ENCODE measurements at regions not wholly inside any gene's neighbourhood (a gene's known extent, or its start where the extent isn't known, plus 50 kb on each side); places are given as distances from the start of the nearest gene placed in this dataset.

DNA sequence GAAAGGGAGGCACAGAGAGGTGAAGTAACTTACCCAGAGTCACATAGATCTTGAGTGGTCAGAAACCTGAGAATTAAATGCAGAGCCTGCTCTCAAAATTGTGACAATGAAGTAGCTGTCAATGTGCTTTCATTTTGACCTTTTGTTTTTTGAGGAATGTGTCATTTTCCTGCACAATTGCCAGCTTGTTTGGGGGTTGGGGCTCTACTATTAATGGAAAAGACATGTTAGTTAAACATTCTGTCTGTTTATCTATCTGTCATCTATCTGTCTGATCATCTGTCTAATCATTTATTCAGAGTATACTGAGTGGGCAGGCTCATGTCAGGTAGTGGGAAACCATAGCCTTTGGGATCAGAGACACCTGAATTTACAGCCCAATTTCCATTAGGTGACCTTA, 428.4 kb downstream of the TSN start:
- no peak for DNase-seq

DNA sequence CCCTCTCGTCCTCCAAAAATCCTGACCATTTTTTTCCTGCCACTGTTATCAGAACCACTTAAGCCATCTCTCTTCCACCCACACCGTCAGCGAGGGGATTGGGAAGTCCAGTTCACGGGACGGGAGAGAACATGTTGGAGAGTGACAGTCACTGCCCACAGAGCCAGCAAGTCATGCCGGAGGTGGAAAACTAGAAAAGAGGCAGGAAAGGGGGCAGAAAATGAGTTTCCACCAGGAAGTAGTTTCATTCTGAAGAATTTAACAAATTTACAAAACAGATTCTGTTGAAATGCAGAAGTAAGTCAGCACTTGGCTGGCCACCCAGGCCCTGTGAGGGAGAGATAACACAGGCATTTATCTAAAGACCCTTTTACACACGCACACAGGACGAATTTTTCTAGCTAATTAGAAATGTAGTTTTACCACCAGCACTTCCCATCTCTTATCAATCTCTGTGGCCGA, 431.3 kb downstream of the TSN start:
- no peak for DNase-seq

DNA sequence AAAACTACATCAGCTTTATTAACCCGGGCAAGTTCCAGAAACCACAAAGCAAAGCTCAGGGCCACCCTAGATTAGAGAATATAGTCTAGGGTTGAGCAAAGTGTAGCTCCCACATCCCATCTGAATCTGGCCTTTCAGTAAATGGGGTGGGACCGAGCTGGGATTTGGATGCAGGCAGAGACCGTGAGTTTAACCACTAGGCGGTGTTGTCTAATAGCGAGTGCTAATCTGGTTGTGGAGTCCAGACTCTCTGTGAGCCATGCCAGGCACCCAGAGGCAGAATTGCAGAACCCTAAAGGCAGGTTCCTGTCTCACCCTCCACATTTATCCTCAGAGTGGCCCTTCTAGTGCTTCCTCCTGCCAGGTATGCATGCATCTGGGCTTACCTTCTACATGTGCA, 435.9 kb downstream of the TSN start:
- no peak for DNase-seq

DNA sequence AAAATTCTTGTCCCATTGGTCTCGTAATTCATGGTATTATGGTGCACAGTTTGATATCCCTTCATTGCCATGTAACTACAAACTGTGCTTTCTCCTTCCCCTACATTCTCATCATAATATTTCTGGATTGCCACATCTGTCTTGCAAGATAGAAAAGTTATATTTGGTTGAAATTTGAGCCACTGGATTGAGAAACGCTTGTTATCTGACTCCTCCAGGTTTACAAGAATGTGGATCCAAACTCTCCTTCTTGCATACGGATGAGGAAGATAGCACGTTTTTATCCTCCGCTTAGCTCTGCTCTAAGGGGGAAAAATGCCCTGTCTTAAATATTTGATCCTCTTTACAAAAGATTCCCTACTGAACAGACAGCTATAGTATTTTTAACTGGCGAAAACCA, 438.2 kb downstream of the TSN start:
- no peak for DNase-seq

DNA sequence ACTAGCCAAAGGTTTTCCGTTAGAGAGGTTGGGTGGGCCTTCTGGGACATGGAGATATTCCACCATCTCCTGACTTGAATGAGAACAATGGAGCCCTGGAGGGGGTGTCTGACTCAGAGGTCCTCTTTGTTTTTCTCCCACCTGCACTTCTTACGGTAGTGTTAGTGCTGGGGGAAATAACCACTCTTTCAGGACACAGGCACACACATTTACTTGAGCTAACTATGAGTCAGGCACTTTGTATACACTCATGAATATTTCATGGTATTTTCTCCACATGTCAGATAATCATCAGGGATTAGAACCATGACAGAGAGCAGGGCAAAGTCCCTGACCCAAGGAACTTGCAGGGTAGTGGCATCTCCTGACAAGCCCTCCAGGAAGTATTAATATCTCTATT, 439.1 kb downstream of the TSN start:
- DNase-seq: no peak

DNA sequence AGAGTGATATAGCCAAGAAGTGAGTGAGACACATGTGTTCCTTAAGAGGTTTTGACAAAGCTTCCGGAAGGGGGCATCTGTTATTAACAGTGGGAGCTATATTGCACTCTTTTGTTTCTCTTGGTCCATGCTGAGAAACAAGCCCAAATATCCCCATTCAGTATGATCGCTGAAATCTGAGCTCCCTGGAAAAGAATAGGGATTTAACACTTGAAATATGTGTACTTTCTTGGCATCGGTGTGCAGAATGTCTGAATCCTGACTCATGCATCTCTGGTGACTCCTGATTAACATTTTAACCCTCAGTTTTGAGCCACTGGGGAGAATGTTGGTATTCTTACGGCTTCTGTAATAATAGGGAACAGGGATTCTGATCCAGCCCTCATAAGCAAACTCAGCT, 448.1 kb downstream of the TSN start:
- DNase-seq: no peak

DNA sequence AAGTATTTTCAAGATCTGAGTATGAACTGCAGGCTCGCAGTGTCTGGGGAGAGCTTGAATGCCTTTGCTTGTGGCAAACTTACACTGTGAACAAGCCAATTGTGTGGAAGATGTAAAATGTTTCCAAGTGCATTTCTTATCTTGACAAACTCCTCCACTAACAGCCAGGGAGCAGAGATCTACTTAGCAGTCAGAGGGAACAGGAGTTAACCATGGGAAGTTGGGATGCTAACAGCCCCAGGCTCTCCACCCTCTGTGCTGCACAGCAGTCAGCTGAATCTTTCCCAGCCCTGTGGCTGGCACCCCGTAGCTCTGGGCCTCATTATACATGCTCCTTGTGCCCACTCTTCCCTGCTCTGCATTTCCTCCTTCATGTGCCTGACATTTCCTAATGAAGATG, 450.2 kb downstream of the TSN start:
- DNase-seq: no peak

DNA sequence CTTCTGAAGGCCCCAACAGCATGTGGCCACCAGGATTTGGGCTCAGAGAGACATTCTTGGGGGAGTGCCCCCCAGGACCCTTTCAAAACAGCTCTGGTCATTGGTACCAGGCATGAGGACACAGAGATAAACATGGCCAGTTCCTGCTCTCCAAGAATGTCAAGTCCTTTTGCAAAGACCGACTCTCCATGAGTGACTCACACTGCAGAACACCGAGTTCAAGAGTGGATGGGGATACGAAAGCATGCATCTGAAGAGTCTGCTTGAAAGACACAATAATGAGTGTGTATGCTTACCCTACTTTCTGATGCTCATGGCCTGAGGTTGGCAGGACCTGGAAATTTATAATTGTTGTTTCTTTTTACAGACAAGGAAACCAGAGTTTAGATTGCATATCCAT, 450.6 kb downstream of the TSN start:
- no peak for DNase-seq

DNA sequence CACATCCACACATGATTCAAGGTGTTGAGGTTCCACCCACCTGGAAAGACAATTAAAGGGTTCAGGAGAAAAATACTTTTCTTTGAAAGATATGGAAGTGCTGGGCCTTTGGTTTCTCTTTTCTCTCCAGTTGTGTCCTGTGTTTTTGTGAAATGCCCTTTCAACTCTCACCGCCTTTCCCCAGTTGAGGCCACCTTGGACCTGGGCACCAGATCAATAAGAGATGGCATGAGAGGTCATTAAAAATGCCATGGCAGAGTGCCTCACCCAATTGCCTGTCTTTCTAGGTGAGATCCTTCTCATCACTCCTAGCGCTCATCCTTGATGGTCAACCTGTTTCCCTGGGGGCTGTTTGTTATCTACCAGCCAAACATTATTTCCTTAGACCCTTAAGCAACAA, 453.9 kb downstream of the TSN start:
- DNase-seq: no peak

DNA sequence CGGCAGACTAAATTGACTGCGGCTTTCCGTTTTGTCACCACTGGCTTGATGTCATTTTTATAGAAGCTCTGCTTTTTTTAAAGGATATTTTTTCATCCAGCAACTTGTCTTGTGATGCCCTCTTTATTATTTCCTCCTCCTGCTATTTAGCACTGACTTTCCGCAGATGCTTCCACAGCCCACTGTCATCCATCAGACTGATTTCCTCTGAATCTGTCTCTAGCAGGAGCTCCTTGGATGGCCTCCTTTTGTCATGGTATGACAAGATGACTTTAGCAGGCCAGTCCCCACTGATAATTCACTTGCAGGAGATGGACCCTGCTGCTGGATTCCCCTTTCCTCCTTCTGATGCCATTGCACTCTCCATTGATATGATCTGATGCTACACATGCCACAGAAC, 454.6 kb downstream of the TSN start:
- DNase-seq: no peak

DNA sequence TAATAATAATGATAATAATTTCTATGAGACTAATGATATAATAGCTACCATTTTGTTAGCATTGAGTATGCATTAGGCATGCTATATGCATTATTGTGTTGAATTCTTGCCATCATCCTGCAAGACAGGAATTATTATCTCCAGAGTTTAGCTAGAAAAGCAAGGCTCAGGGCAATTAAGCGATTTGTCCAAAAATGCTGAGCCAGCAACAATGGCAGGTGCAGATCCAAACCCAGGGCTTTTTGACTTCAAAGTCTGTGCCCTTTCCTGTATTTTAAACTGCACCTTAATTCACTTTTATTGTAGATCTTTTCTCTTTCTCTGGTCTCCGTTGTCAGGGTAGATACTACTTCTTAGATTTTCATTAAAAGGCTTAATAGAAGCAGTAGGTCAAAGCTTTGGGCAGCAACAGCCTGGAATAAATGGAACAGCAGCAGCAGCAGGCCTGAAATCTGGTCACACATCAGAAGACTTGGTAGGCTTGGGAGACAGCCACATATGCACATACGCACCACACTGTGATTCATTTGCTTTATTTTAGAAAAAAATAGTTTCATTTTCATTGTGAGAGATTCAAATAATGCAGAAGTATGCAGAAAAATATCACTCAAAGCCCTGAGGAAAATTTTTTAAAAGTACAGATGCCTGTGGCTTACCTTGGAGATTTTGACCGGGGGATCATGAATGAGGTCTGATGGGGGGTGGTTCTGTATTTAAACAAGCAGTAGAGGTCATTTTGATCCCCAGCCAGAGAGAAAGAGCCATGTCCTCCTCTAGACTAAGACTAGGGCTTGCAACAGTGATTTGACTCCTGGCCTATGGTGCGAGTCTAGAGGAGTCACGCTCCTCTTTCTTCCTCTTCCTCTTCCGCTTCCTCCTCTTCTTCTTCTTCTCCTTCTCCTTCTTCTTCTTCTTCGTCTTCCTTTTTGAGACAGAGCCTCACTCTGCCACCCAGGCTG, 455.7 kb downstream of the TSN start:
- DNase-seq: no peak

DNA sequence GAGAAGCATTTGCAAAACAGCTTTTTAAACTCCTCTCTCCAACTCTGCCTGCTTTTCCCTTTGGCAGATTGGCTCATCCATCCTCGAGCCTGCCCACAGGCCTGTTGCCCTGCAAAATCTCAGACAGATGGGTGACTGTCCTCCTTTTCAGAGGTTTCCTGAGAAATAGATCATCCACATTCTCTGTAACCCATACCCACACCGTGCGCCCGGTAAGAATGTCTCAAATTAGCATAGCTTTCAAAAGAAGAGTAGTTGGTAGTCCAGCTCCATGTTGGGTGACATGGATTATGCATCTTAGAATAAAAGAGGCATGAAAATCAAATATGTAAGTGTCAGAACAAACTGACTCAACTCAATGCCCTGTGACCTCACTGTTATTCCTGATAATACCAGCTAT, 457.9 kb downstream of the TSN start:
- DNase-seq: no peak

DNA sequence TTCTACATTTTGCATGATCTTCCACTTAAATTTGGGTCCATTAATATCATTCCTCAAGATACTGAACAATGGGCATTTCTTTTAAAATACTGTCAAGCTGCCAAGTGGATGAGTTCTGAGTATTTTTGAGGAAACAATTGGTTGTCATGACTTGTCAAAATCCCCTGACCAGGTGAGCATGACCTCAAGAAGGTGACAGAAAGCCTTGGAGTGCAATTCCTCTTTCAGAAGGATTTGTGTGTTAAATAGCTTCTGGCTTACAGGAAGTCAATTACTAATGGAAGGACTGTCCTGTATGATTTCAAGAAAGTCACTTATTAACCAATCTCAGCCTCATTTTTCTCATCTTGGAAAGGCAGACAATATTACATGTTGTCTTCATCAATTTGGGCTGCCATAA, 460.6 kb downstream of the TSN start:
- DNase-seq: no peak

DNA sequence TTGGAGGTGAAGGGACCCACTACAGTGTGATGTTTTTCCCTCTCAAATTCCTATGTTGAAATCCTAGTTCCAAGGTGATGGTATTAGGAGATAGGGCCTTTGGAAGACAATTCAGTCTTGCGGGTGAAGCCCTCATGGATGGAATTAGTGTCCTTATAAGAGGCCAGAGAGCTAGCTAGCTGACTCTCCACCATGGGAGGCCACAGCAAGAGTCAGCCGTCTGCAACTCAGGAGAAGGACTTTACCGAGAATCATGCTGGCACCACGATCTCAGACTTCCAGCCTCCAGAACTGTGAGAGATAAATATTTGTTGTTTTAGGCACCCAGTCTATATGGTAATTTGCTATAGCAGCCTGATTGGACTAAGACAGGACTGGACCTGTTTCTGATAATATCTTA, 461.4 kb downstream of the TSN start:
- DNase-seq: no peak

DNA sequence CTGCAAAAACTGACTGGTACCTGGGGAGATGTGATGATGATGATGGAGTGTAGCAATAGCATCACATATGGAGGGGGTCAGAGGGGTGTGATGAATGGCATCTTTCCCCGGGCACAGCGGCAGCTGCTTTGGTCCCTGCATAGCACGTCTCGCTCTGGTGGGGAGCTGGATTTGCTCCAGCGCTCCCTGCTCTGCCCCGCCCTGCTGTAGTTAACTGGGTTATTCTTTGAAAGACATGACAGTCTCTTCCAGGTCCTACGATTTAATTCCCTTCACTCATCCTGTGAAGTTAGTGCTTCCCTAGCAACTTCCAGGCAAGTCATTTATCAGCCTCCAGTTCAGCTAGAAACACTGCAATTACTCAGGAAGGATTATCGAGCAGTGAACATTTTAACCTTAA, 463.1 kb downstream of the TSN start:
- DNase-seq: no peak

DNA sequence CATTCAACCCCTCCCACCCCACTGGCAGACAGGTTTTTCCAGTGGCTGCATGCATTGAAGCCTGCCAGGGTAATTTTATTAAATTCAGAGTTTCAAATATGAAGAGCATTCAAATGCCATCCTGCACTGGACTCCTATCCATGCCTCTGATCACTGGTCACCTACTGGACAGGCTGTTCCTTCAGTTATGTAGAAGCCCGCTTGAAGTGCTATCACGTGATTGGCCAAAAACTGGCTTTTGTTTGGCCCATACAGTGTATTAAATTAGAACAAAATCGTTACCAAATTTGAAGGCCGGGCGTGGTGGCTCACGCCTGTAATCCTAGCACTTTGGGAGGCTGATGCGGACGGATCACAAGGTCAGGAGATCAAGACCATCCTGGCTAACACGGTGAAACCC, 464.1 kb downstream of the TSN start:
- DNase-seq: no peak

DNA sequence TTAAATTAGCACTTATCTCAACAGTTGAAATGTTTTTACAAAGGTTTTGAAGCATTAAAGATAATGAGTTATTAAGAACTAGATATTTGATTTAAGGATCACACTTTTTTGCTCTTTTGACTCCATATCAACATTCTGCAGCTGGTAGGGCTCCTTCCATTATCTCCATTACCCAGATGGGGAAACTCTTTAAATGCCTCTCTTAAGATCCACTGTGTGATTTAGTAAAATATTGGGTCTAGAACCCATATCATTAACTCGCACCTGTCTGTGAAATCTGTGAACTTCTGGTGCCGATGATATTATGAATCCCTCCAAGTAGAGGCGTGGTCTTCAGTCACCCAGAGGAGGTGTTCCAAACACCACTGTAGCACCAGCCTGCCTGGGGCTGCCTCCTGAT, 466.2 kb downstream of the TSN start:
- no peak for DNase-seq

DNA sequence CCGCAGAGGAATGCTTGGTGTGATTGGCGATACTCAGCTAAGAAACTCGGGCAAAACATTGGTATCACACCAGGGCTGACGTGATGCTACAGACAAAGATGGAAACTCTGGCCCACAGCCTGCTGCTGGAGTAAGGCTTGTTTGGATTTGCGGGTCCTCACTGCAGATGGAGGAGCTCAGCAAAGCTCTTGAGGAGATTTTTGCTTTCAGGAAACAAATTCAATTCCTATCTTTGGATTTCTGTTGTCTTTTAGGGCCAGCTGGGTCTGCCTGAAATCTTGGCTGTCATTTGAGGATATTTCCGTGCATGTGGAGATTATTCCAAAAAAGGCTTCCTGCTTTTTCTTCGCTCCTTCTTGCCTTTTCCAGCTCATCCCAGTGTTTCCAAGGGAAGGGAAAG, 475.8 kb downstream of the TSN start:
- no peak for DNase-seq

DNA sequence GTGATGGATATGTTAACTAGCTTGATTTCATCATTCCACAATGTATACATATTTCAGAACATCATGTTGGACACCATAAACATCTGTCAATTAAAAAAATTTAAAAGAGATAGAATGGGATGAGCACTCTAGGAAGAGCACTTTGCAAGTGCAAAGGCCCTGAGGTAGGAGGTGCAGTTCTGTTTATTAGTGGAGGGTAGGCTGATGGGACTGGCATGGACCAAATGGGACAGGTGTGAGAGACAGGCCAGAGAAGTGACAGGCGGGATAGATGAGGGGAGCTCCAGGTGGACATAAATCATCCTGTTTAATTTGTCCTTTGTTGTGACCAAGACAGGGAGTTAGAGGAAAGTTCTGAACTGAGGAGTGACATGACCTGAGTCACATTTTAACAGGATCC, 477.9 kb downstream of the TSN start:
- no peak for DNase-seq

DNA sequence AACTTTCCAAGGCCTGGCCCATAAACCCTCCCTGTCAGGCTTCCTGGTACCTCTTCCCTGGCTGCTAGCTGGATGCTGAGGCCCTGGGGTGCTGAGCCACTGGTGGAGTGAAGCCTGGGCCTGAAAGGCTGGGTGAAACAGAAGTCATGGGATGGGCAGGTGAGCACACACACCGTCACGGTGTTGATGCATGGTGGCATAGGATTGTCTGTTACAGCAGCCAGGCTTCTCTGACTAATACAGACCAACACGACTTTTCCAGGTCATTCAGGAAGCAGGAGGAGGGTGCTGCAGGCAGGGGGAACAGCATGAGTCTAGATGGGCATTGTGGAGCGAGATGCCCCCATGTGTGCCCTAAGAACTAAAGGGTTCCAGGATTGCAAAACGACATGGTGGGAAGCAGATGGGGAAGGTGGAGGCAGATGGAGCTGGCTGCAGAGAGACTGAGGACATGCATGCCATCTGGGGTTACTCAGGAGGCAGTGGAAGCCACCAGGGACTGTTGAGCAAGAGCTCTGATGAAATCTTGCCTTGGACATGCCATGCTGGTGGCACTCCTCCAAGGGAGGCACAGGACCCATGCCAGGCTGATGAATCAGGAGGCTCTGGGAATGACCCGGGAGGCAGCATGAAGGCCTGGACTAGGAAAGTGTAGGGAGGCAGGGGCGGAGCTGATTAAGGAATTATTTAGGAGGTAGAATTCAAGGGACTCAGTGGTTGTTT, 480.9 kb downstream of the TSN start:
- DNase-seq: no peak

DNA sequence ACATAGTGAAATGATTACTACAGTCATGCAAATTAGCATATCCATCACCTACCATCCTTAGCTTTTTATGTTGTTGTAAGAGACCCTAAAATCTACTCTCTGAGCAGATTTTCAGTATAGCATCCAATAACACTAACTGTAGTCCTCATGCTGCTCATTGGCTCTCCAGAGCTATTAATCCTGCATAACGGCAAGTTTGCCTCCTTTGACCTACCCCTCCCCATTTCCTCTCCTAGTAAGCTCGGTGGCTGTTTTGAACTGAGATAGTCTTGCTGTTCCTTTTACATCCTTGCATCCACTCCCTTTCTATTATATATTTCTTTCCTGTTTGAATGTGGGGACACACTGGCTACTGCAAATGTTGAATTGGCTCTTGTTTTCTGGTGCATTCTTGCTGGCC, 481.5 kb downstream of the TSN start:
- no peak for DNase-seq

DNA sequence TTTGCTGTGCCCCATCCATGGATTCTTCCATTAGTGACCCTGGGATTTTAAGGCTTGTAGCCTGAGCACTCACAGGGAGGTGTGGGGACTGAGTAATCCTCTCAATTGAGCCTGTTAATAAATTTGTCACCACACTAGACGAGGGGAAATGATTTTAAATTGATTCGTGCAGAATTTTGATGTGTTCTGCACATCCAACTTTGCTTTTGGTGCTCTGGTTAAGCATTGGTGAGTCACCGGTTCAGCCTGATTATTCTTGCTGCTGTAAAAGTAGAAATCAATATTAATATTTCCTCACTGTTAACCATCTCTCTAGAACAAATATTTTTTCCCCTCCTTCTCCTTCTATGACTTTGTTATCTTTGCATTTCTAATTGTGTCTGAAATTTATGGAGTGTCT, 482.0 kb downstream of the TSN start:
- DNase-seq: no peak

DNA sequence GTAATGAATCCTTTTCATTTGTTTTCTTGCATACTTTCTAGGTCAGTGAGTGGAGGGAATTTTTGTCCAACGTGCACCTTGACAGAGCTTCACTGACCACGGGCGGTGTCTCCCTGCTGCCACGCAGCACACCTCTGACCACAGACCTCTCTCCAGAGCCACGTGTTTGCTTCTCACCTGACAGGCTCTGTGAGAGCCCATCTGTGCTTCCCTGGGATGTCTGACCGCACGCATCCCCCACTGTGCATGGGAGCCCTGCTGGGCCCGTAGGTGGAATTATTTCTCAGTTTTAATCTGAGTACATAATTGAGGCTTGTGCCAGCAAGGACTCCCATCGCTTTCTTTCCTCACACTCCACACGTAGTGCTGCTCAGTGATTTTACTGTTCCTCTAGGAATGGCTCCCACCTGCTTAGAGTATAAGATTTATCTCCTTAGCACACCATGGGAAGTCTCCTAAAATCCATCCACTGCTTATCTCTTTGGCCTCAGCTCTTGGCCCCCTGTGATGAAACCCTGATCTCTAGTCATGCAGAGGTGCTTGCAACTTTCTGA, 482.6 kb downstream of the TSN start:
- DNase-seq: no peak

DNA sequence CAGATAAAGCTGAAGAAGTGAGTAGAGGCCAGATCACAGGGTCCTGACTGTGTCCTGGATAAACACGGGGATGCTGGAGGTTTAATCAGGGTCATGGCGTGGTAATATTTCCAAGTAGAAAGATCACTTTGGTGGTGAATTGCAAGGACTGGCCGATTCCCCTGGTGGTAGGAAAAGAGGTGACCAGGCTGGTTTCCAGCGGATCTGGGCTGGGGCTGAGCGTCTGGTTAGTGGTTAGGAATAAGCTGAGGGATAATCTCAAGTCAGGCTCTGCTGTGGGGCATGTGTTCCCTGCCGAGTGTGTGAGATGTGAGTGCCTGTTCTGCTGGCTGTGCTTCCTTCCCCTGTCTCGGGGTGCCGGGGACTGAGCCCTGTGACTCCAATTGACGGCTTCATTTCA, 484.0 kb downstream of the TSN start:
- no peak for DNase-seq
